ENCODE measurements at regions not wholly inside any gene's neighbourhood (a gene's known extent, or its start where the extent isn't known, plus 50 kb on each side); places are given as distances from the start of the nearest gene placed in this dataset.
"Not testable (repeated sequence)": the region's sequence is repeated elsewhere in the genome, so short reads cannot be mapped to it uniquely, and the experiment has no call there.

DNA sequence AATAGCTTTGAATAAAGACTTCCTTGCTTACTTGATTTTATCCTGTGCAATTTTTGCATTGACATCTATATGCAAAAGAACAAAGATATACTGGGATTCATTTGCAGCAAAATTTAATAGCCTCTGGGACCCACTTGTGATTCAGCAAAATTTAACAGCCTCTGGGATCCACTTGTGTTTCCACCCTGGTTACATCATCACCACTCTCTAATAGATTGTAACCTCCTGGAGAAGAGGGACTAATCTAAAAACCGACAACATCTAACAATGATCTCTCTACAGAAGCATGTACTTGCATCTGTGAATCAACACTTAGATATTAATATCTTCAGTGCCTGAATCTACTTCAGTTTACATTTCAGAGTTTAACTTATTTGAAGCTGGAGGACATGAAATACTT lies 202.0 kb upstream of the CPHXL start:
- no peak for DNase-seq

DNA sequence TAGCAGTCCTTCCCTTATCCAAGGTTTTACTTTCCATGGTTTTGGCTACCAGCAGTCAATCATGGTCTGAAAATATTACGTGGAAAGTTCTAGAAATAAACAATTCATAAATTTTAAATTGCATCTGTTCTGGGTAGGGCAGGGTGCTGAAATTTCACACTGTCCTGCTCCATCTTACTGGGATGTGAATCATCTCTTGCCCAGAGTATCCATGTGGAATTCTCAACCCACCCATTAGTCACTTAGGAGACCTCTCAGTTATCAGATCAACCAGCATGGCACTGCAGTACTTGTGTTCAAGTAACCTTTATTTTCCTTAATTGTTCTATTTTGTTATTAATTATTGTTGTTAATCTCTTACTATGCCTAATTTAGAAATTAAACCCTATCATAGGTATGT lies 202.8 kb upstream of the CPHXL start:
- DNase-seq: no peak

DNA sequence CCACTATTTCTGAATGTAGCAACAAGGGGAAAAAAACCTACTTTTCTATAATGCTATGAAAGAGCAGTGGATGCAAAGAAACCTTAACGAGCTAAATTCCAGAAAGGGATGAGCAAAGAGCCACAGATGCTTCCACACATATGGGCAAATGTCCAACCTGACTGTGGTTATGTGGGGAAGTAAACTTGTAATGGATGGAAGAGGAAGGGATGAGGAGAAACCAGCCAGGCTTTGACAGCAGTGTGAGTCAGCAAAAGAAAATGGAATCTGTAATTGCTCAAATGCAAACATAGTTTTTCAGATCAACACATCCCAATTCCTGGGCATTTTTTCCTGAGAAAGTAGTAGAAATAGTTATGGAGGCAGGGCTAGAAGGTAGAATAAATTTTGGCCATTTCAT lies 204.8 kb upstream of the CPHXL start:
- peak; percentile 1 for DNase-seq

DNA sequence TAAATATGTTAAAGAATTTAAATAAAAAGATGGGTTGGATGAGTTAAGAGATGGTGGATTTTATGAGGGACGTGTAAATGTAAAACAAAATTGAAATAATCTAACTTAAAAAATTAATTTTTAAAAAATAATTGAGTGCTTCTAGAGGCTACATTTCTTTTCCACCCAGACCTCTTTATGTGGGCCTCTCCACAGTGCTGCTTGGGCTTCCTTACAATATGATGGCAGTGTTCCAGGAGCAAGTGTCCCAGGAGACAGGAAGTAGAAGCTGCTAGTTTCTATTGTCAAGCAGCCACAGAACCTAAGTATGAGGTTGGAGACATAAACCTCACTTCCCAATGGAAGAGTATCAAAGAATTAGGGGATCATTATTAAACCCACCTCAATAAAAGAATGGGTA lies 205.7 kb upstream of the CPHXL start:
- no peak for DNase-seq

DNA sequence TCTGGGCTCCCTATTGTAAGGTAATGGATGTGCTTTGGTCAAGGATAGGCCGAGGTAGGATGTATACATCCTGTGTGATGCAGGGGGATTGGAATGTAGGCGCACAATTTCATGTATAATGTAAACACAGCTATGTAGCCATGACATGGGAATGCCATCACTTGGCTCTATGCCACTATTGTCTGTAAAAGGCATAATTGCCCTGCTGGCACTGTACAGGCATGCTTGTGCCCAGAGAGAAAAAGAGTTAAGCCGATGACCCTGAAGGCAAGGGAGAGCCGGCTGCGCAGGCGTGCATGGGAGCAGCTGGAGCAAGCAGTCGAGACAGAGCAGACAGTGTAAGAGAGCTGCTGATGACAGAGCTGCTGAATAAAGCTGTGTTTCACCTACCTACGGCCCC lies 212.5 kb upstream of the CPHXL start:
- DNase-seq: no peak

DNA sequence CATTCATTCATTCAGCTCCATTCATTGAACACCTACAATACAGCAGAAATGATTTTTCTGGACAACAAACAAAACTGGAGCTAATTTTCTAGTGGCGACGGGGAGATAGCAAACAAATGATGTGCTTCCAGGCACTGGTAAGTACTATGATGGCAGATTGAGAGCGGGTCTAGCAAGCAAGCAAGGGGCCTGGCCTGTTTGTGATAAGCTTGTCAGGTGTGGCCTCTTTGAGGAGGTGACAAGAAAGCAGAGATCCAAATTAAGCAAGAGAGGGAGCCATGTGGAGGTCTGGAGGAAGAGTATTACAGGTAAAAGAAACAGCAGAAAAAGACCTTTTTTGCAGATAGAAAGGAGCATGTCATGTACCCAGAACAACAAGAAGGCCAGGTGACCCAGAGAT lies 216.1 kb upstream of the CPHXL start:
- no peak for DNase-seq

DNA sequence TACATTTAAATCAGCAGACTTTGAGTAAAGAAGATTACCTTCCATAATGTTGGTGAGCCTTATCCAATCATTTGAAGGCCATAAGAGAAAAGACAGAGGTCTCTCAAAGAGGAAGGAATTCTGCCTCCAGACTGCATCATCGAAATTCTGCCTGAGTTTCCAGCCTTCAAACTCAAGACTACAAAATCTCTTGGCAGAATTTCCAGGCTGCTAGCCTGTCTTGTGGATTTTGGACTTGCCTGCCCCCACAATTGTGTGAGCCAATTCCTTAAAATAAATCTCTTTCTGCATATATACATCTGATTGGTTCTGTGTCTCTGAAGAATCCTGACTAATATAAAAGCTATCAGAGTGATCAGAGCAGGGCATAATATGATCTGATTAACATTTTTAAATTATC lies 216.6 kb upstream of the CPHXL start:
- DNase-seq: no peak

DNA sequence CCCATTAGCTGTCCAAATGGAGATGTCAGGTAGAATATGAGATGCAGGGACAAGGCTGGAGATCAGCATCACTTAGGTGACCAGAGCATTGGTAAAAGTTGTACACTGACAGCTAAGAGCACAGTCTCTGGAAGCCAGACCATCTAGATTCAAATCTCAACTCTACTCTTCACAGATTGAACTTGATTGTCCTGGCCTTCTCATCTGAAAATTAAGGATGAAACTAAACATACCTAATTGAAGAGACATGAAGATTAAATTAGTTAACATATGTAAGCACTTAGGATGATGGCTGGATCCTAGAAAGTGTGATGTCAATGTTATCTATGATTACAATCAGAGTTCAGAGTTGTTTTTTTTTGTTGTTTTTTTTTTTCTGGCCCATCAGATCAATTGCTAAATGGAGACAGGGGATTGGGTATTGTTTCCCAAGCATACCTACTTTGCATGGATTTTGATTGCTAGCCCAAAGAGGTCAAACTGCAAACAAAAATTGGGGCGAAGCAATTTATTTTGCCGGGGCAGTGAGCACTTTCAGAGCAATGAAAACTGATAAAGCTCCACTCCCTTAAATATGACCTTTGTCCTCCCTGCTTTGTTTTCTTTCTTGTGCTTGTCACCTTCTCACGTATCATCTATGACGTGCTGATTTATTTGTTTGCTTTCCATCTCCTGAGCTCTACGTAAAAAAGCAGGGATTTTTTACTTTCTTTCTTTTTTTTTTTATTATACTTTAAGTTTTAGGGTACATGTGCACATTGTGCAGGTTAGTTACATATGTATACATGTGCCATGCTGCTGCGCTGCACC lies 217.6 kb upstream of the CPHXL start:
- no peak for DNase-seq

DNA sequence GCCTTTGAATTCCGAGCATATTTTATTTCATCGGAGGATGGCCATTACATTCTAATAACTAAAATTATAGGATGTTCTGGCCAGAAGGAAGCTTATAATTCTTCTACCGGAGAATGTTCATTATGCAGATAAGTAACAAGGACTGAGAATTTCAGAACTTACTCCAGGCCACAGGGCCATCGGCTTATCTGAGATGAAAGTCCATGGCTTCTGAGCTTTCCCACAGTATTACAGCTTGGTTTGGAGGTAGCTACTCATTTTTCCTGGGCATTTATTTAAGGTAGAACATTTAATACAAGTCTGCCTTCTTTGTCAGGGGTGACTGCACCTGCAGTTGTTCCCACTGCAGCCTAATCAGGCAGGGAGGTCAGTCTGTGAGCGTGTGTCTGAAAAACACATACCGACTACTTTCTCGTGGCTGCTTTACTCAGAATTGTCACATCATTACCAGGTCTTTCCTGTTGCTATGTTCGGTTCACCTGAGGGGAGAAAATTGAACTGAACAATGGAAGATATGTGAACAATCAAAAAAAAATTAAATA lies 219.7 kb upstream of the CPHXL start:
- no peak for DNase-seq

DNA sequence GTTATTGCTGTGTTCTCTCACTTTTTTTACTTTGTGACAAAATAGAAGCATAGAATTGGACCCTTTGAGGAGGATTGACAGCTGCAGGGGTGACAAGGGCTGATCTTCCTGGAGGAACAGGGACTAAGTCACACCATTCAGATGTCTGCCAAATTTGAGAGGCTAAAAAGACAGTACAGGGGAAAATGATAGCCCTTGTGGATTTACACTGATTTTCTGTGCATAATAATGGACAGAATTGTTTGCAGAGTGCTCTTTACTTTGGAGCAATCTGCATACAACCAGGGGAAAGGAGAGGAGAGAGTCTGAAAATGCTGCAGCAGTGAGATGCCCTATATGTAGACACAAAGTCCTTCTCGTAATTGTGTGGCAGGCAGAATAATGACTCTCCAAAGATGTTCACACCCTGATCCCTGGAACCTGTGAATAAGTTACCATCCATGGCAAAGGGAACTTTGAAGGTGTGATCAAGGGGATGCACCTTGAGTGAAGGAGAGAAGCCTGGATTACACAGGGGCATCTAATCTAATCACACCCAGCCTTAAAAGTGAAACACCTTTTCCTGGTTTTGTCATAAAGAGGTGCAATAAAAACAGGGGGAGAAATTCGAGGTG lies 221.4 kb upstream of the CPHXL start:
- no peak for DNase-seq

DNA sequence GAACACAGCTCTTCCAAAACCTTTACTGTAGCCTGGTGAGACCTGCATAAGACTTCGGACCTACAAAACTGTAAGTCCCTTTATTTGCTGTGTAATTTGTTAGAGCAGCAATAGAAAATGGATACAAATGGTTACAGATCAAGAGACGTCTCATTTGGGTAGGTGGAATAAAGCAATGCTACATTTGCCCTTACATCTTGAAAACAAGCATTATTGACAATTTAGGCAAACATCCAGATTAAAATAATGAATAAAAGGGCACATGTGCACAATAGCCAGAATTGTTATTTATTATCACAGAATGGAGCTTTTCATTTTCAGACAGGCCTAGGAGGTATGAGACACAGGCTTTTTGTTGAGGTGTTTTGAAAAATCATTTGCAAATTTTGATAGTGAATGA lies 222.2 kb upstream of the CPHXL start:
- DNase-seq: no peak

DNA sequence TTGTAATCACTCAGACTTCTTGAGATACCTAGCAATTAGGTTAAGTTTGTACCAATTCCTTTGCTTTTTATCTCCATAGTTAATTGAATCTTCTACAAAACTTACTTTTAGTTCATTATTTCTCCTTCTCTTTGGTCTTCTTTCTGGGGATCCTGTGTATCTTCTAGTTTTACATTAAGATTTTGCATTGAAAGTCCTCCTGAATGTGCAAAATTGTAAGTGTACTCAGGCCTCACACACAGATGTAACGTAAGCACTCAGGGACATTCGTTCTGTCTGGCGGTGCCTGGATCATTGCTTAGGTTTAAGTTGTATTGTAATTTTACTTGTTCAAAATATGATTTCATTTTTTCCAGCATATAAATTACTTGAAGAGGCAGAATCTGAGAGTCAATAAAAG lies 222.6 kb upstream of the CPHXL start:
- DNase-seq: no peak

DNA sequence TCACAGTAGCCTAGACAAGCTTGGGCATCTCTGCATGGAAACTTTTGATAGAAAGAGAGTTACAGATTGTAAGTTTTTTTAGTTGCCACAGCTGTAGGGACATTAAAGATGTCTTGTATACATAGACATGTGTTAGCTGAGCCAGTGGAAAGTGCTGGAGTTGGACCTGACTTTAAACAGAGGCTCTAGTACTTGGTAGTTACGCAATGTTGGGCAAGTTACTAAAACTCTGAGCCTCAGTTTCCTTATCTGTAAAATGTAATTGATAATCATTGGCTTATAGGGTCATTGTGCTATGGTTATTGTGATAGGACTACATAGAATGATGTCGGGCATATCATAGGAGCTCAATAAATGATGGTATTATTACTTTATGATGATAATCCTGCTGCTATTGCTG lies 225.8 kb upstream of the CPHXL start:
- DNase-seq: no peak

DNA sequence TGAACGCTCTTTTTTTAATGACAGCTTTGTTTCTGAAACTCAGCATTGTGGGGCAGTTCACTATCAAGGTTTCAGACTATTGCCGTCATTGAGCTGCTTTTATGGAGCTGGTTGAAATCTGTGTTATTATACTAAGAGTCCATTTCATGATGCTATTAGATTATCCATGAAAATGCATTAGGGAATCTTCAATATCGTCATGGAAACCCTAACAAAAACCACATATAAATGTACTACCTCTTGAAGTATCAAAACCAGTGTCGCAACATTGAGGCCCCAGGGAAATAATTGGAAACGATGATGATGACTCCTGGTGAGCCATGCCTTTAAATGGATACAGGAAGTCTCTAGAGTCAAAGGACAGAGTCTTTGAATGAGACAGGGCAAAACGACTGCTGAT lies 231.6 kb upstream of the CPHXL start:
- DNase-seq: no peak

DNA sequence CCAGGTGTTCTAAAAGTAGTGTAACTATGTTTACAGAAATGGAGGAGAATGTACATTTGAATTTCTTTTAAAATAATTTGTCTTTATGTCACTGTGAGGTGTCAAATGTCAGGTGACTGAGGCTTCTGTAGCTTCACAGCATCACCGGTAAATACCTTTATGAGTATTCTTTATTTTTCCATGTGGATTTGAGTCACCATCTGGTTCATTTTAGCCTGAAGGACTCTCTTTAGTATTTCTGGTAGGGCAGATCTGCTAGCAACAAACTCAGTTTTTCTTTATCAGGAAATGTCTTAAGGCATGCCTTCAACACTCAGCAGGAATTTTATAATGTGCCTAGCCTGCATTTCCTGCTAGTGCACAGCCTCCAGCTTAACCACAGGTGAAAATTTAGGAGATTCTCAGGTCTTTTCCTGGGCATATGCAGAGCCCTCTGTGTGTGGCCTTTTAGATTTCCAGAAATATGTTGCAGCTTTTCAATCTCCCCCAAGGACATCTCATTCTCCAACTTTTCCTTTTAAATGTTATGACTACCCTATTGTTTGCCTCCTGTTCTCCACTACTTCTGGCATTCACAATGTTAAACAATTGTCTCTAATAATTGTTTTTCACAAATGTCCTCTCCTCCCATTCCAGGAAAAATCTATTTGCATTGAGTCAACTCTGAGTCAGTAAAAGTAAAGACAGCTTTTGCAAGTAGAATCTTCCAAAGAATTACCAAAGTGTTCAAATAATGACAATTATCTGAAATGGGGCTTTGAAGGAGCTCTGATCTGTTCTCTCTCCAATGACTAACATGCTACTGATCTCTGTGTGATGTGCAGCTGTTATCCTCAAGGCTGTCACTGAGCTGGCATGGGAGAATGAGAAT lies 239.4 kb upstream of the CPHXL start:
- no peak for DNase-seq

DNA sequence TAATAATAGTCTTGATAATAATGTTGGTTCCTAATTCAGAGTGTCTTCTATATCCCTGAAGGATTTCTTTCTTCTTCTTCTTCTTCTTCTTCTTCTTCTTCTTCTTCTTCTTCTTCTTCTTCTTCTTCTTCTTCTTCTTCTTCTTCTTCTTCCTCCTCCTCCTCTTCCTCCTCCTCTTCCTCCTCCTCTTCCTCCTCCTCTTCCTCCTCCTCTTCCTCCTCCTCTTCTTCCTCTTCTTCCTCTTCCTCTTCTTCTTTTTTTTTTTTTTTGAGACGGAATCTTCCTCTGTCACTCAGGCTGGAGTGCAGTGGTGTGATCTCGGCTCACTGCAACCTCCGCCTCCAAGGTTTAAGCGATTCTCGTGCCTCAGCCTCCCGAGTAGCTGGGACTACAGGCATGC lies 242.8 kb upstream of the CPHXL start:
- DNase-seq: not testable (repeated sequence)

DNA sequence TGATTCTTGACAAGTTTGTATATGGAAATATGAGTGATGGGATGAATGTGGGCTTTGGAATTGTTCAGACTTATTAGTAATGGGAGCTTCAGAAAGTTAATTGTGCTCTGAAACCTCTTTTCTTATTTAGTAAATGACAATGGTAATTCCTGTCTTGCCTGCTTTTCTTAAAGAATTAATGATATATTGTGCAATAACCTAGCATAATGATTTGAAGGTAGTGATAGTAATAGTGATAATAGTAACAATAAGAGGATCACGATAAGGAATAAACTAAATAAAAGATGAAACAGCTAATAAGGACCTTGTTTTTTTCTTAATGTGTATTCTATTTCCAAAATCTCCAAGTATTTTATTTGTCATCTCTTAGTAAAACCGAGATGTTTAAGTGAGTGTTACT lies 245.0 kb upstream of the CPHXL start:
- DNase-seq: no peak

DNA sequence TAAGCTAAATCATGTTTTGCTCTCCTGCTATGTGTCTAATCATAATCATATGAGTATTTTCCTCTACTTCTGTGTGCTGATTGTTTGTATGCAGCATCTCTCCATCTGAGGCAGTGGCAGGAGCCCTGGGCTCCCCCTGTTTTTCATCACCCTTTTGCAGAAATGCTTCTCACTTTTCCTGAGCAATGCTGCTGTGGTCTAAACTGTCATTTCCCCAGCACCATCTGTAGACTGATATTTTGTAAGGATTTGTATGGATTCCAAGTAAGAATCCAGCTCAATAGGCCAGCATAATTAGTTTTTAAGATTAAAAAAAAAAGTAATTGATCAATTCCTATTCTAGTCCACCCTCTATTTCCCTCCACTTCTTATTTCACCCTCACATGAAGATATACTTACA lies 257.0 kb upstream of the CPHXL start:
- no peak for DNase-seq

DNA sequence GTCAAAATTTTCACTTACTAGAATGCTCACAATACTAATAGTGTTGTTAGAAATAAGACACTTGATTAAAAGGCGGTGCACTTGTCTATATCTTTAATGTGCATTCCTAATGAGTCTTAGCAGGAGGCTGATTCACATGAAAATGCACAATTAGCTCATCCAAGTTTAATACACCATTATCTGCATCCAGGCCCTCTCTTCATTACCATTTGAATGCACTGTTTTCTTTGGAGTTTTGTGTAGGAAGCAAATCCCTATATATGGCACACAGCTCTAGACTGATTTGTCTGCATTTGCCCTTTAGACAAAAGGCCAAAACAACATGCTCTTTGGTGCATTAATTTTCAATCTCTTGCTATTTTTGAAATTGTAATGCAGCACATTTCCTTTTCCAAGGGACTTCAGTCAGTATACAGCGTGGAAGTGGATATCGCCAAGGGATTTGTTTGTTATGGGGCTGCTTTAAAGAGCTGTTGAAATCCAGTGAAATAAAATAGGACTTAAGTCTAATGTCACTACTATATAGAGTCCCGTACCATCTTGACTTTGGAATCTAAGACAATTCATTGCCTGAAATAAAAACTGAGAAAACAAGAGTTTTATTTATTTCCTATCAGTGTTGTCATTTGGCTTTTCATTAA lies 257.6 kb upstream of the CPHXL start:
- no peak for DNase-seq

DNA sequence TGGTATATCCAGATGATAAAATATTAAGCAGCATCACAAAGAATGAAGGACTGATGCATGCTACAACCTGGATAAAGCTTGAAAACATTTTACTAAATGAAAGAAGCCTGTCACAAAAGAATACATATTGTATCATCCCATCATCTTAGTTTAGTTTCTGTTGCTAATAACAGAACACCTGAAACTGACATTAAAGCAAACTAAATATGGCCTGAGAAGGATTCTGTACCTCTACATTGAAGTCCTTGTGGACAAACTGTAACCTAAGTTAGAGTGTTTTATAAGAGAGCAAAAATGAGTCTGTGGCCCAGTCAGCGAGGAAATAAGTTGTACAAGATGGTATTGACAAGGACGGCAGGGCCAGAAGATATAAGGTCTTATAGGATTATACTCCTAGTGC lies 261.0 kb upstream of the CPHXL start:
- DNase-seq: no peak

DNA sequence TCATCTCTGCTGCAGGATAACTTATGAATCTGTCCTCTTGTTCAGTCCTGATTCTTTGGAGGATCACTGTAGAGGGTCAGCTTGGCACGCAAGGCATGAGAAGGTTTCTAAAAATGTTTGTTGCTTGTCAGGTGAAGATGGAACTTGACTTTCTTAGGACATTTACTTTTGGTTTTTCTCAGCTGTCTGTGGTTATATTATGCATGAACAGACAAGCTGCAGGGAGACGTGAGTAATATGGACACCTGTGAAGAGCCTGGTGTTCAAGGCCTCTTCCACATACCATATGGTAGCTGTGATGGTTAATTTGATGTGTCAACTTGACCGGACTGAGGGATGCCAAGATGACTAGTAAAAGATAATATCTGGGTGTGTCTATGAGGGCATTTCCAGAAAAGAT lies 270.2 kb upstream of the CPHXL start:
- DNase-seq: no peak

DNA sequence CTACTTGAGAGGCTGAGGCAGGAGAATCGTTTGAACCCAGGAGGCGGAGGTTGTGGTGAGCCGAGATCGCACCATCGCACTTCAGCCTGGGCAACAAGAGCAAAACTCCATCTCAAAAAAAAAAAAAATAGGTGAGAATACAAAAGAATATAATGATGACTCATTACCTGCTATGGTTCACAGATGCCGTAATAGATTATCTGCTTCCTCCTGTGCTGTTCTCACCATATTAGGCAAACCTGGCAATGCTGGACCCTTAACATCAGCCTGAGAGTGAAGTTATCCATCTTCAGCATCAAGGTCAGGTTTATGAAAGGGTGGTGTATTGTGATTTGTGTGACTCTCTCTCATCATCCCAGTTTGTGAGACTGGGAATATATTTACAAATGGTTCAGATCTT lies 271.3 kb upstream of the CPHXL start:
- DNase-seq: no peak

DNA sequence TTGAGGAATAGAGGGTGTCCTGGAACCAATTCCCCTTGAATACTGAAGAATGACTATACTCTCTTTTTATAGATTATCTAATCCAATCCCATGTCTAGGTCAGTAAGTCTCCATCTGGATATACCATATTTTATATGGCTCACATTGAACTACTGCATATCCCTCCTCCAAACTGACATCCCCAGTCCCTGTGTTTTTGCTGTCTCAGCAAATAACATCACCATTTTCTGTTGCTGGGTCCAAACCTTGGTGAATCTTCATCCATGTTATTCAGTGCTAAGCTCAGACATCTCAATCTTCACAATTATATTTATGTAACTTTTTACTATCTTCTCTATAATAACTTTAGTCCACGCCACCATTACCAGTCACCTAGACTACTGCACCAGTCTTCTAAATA lies 269.6 kb upstream of the CNTNAP4 start:
- DNase-seq: no peak
